Suprapubic skin (tissue), 4 donors: ENCODE measurements at regions not wholly inside any gene's neighbourhood (a gene's known extent, or its start where the extent isn't known, plus 50 kb on each side); places are given as distances from the start of the nearest gene placed in this dataset.

ENCODE experiments used
- CTCF ChIP-seq, 2 donors: fragments of 200-600 bp in 1 of 2; fragments of 450-650 bp in 1 of 2; sonication (generic) in 1 of 2; IDR thresholded peaks; one replicate each; pipeline ENCODE4 v1.5.1; 2016 to 2019; ENCODE audit warnings: antibody characterized with exemption in 2 of 2, mild to moderate bottlenecking in 1 of 2, moderate library complexity in 1 of 2
- POLR2A ChIP-seq, 2 donors: fragments of 450-650 bp; IDR thresholded peaks; one replicate each; pipeline ENCODE4 v1.6.1; 2017; ENCODE audit warnings: antibody characterized with exemption in 2 of 2, mild to moderate bottlenecking in 2 of 2, moderate library complexity in 2 of 2
- POLR2AphosphoS5 ChIP-seq, 3 donors: sonication (generic); formaldehyde crosslinking; IDR thresholded peaks; one replicate each; pipeline ENCODE4 v1.6.1; 2017; ENCODE audit warnings: antibody characterized with exemption in 3 of 3

GRCh38 chr1:104856091-104856490 lies 1106.4 kb downstream of the AMY1C start:
- no peak for TF ChIP-seq POLR2A (IDR thresholded peaks at IDR 0.05)
- no peak for TF ChIP-seq CTCF (IDR thresholded peaks at IDR 0.05)
- TF ChIP-seq POLR2AphosphoS5 (IDR thresholded peaks at IDR 0.05) = no peak
